ENCODE measurements at regions not wholly inside any gene's neighbourhood (a gene's known extent, or its start where the extent isn't known, plus 50 kb on each side); places are given as distances from the start of the nearest gene placed in this dataset.

GRCh38 chr21:15119486-15119885 is 54.7 kb upstream of the NRIP1 start:
- Histone ChIP-seq H3K9me3 (replicated peaks in 1 of 2; ENCODE audit: control insufficient read depth in 1 of 2, insufficient read depth in 1 of 2, low read length in 2 of 2) (no peaks in the 10 kb centered on the region), H3K4me3 (replicated peaks in 1 of 3; ENCODE audit: low read depth in 2 of 3, low read length in 3 of 3) (no peak overlapping the region), H2AFZ (ENCODE audit: insufficient read depth, low read depth, low read length, poor library complexity, severe bottlenecking) (no peak overlapping the region), H3K27me3 (ENCODE audit: control insufficient read depth in 2 of 2, insufficient read depth in 2 of 2, low read length in 2 of 2) (no peaks in the 10 kb centered on the region), H4K20me1 (ENCODE audit: insufficient read depth, low read length) (no peaks in the 10 kb centered on the region), H3K79me2 (ENCODE audit: insufficient read depth, low read length) (no peaks in the 10 kb centered on the region), H3K27ac (ENCODE audit: low read depth in 1 of 2, low read length in 2 of 2) (no peak overlapping the region), H3K4me1 (ENCODE audit: control insufficient read depth in 1 of 2, insufficient read depth in 2 of 2, low read length in 2 of 2) (no peaks in the 10 kb centered on the region), H3K9ac (ENCODE audit: insufficient read depth, low read length, poor library complexity, severe bottlenecking) (no peak overlapping the region), H3K4me2 (replicated peaks; ENCODE audit: extremely low read depth, low read length, poor library complexity, severe bottlenecking) (no peak overlapping the region), H3K36me3 (replicated peaks in 1 of 2; ENCODE audit: control insufficient read depth in 1 of 2, insufficient read depth in 2 of 2, low read length in 2 of 2) (no peaks in the 10 kb centered on the region)
- no peak for TF ChIP-seq CTCF (IDR thresholded peaks at IDR 0.05)
- H3K27ac Mint-ChIP-seq = no peak overlapping the region
- WGBS (ENCODE audit: insufficient coverage) = no CpG with 5 or more reads among the region's 3 CpGs
- no peaks in the 10 kb centered on the region for H3K36me3 Mint-ChIP-seq
- H3K27me3 Mint-ChIP-seq (ENCODE audit: low read depth in 3 of 3) = peaks cover 2% of the 10 kb centered on the region in 3 donors
- no peak overlapping the region for H3K4me3 Mint-ChIP-seq
- H3K4me1 Mint-ChIP-seq = peaks cover 11% of the 10 kb centered on the region
- intact Hi-C loops (cut with micrococcal nuclease) = no loop called here
- DNase-seq = no peak
- peaks cover 0 to 3% (median 0%) of the 10 kb centered on the region in 7 donors for H3K9me3 Mint-ChIP-seq

- DNase-seq = no peak
- H3K36me3 Mint-ChIP-seq = no peaks in the 10 kb centered on the region
- WGBS (ENCODE audit: insufficient coverage) = 95% methylated on average over 5 of the region's 5 CpGs
- intact Hi-C loops (cut with micrococcal nuclease) = no loop called here
- no peaks in the 10 kb centered on the region for H3K36me3 ChIP-seq (replicated peaks in 1 of 2; ENCODE audit: control insufficient read depth in 1 of 2, insufficient read depth in 2 of 2, low read length in 2 of 2)
- H2AFZ ChIP-seq (ENCODE audit: insufficient read depth, low read depth, low read length, poor library complexity, severe bottlenecking) = no peak overlapping the region
- TF ChIP-seq CTCF (IDR thresholded peaks at IDR 0.05) = no peak
- H3K4me1 ChIP-seq (ENCODE audit: control insufficient read depth in 1 of 2, insufficient read depth in 2 of 2, low read length in 2 of 2) = no peaks in the 10 kb centered on the region
- H3K27me3 ChIP-seq (ENCODE audit: control insufficient read depth in 2 of 2, insufficient read depth in 2 of 2, low read length in 2 of 2) = no peaks in the 10 kb centered on the region
- peak overlapping the region in 1 of 7 donors; percentile 28 for H3K27ac Mint-ChIP-seq
- H3K27me3 Mint-ChIP-seq (ENCODE audit: low read depth in 3 of 3) = peaks cover 2 to 5% (median 2%) of the 10 kb centered on the region in 3 donors
- no peaks in the 10 kb centered on the region for H4K20me1 ChIP-seq (ENCODE audit: insufficient read depth, low read length)
- H3K4me2 ChIP-seq (replicated peaks; ENCODE audit: extremely low read depth, low read length, poor library complexity, severe bottlenecking) = no peak overlapping the region
- H3K4me3 Mint-ChIP-seq = no peak overlapping the region
- peaks cover 11% of the 10 kb centered on the region for H3K4me1 Mint-ChIP-seq
- H3K79me2 ChIP-seq (ENCODE audit: insufficient read depth, low read length) = no peaks in the 10 kb centered on the region
- H3K9ac ChIP-seq (ENCODE audit: insufficient read depth, low read length, poor library complexity, severe bottlenecking) = no peak overlapping the region
- no peaks in the 10 kb centered on the region for H3K9me3 ChIP-seq (replicated peaks in 1 of 2; ENCODE audit: control insufficient read depth in 1 of 2, insufficient read depth in 1 of 2, low read length in 2 of 2)
- H3K27ac ChIP-seq (ENCODE audit: low read depth in 1 of 2, low read length in 2 of 2) = no peak overlapping the region
- H3K4me3 ChIP-seq (replicated peaks in 1 of 3; ENCODE audit: low read depth in 2 of 3, low read length in 3 of 3) = no peak overlapping the region
- H3K9me3 Mint-ChIP-seq = peaks cover 0 to 3% (median 0%) of the 10 kb centered on the region in 7 donors
Observed at GRCh38 chr21:15121097-15121654, 56.4 kb upstream of the NRIP1 start.

Measured in CD14-positive monocyte (primary cell).